Endodermal cell (in vitro differentiated cells): ENCODE measurements at regions not wholly inside any gene's neighbourhood (a gene's known extent, or its start where the extent isn't known, plus 50 kb on each side); places are given as distances from the start of the nearest gene placed in this dataset.

Experiments
- DNase-seq: peaks from one replicate; pipeline ENCODE4 v3.0.0-alpha.2; 2017
- H3K27ac ChIP-seq: 2 replicates; pipeline ENCODE4 v1.5.1; 2013; ENCODE audit warnings: mild to moderate bottlenecking, low read depth, low read length, moderate library complexity
- H3K27me3 ChIP-seq: 2 replicates; pipeline ENCODE4 v1.6.1; 2013; ENCODE audit warnings: mild to moderate bottlenecking, low read length, moderate library complexity; ENCODE audit not compliant: insufficient read depth, control insufficient read depth, poor library complexity, severe bottlenecking
- H3K36me3 ChIP-seq: 2 replicates; pipeline ENCODE4 v1.7.0; 2013; ENCODE audit warnings: mild to moderate bottlenecking, low read length, moderate library complexity; ENCODE audit not compliant: control insufficient read depth, insufficient read depth
- H3K4me1 ChIP-seq: one replicate; pipeline ENCODE4 v1.7.0; 2013; ENCODE audit warnings: low read length; ENCODE audit not compliant: control insufficient read depth, insufficient read depth
- H3K4me3 ChIP-seq: 2 replicates; pipeline ENCODE4 v1.5.1; 2013; ENCODE audit warnings: mild to moderate bottlenecking, low read length, moderate library complexity
- H3K9ac ChIP-seq: 2 replicates; pipeline ENCODE4 v1.6.1; 2013; ENCODE audit warnings: mild to moderate bottlenecking, low read length, moderate library complexity; ENCODE audit not compliant: poor library complexity, severe bottlenecking; ENCODE audit errors: extremely low read depth
- H3K9me3 ChIP-seq: 2 replicates; pipeline ENCODE4 v1.6.1; 2013; ENCODE audit warnings: mild to moderate bottlenecking, low read length, moderate library complexity; ENCODE audit not compliant: control insufficient read depth
- H3K27ac Mint-ChIP-seq: 2 replicates; pipeline ENCODE4 v1.8.0; 2020; ENCODE audit warnings: mixed read lengths
- H3K27me3 Mint-ChIP-seq: 2 replicates; pipeline ENCODE4 v1.8.0; 2021; ENCODE audit warnings: mild to moderate bottlenecking, mixed read lengths; ENCODE audit not compliant: insufficient read depth
- H3K36me3 Mint-ChIP-seq: 2 replicates; pipeline ENCODE4 v1.8.0; 2020; ENCODE audit warnings: low read depth, mixed read lengths
- H3K4me1 Mint-ChIP-seq: 2 replicates; pipeline ENCODE4 v1.8.0; 2020; ENCODE audit warnings: mixed read lengths
- H3K4me3 Mint-ChIP-seq: 2 replicates; pipeline ENCODE4 v1.8.0; 2020; ENCODE audit warnings: mild to moderate bottlenecking, moderate library complexity, mixed read lengths
- H3K9me3 Mint-ChIP-seq: 2 replicates; pipeline ENCODE4 v1.8.0; 2020; ENCODE audit warnings: mild to moderate bottlenecking, mixed read lengths
- CTCF ChIP-seq: fragments of 200-600 bp; sonication (generic); conservative IDR thresholded peaks from 2 replicates; pipeline ENCODE4 v1.5.0; 2021; ENCODE audit warnings: antibody characterized with exemption, mild to moderate bottlenecking
- WGBS, 2 experiments: methylation state at CpG; one replicate each; pipeline versions ENCODE4 v1.1.5 to v1.1.7; 2013; ENCODE audit warnings: missing lambda C conversion rate in 2 of 2, mixed read lengths in 1 of 2; ENCODE audit not compliant: insufficient coverage in 1 of 2, insufficient read length in 1 of 2; 5-methylcytosine and 5-hydroxymethylcytosine counted together

DNA sequence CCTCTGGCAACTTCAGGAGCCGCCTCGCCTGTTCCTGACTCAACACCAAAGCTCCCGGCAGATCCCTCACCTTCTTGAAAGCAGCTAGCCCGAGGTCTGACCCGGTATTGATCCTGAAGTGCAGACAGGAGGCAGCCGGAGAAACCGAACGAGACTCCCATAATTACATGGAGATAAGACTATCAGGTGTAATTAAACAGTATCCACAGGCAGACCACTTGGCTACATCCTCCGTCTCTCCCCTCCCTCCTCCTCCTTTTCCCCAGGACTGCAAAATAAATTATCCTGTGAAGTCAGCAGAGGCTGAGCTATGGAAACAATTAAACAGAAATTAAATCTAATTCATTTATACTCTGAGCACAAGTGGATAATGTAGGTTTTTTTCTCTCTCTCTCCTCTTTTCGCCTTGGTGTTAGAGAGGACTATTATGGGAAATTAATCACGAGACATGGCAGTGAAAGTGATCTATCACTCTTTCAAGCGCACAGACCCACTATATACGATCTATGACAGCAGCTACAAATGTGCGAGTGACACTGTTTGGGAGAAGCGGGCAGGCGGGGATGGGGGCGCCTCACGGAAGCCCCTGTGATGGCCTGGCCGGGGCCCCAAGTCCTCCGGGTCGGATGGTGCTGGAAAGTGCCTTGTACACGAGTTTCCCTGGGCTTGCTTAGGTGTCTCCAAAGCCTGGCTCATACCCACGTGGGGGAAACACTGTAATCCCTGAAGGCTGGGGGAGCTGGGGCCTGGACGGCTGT, 92.8 kb downstream of the RBFOX3 start:
- Histone ChIP-seq H3K36me3 (no peaks in the 10 kb centered on the region), H3K27ac (peak overlapping the region; percentile 55), H3K27me3 (no peaks in the 10 kb centered on the region), H3K9me3 (no peaks in the 10 kb centered on the region), H3K4me3 (no peak overlapping the region), H3K4me1 (no peaks in the 10 kb centered on the region), H3K9ac (no peak overlapping the region)
- 91% methylated on average over 14 to 23 of the region's 24 CpGs for WGBS, 2 experiments
- H3K27ac Mint-ChIP-seq: no peak overlapping the region
- H3K36me3 Mint-ChIP-seq: no peaks in the 10 kb centered on the region
- H3K27me3 Mint-ChIP-seq: no peaks in the 10 kb centered on the region
- no peak for TF ChIP-seq CTCF
- no peaks in the 10 kb centered on the region for H3K9me3 Mint-ChIP-seq
- H3K4me3 Mint-ChIP-seq: no peak overlapping the region
- H3K4me1 Mint-ChIP-seq: no peaks in the 10 kb centered on the region
- DNase-seq: no peak

DNA sequence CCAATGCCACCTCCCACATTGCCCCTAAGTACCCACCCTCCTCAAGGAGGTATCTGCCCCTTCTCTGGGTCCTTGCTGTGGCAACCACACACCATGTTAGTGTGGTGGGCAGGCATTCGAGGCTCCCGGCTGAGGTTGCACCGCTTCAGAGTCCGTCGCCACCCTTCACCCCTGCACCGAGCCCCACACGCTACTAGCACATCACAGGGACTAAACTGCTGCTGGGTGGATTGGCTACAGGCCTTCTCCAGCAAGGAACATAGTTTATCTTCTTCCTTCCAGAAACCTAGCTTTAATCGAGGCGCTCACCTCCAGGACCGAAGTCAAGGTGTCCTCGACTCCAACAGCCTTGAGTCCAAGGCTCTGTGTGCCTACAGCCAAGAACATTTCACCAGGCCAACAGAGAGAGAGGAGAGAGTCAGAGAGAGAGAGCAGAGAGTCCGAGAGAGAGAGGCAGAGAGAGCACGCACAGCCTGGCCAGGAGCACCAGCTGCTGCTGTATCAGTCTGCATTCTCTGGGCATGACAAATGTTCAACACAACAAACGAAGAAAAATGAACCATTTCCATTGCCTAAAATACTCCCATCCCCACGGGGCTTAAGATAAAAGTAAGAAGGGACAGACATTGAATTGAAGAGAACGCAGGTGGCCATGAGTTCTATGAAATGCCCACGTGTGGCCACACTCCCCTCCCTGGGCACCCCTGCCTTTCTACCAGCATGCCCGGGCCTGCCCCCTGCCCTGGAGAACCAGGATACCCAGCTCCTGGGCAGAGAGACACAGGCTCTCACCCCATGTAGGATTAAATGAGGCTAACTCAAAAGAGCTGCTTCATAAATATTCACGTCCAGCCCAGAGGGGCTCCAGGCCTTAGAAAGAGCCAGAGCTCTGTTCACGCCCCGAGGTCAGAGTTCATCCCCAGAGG, 94.9 kb downstream of the RBFOX3 start:
- Mint-ChIP-seq H3K4me3 (no peak overlapping the region), H3K27ac (no peak overlapping the region), H3K27me3 (no peaks in the 10 kb centered on the region), H3K36me3 (no peaks in the 10 kb centered on the region), H3K4me1 (no peaks in the 10 kb centered on the region), H3K9me3 (peaks cover 5% of the 10 kb centered on the region)
- Histone ChIP-seq H3K4me3 (no peak overlapping the region), H3K9ac (no peak overlapping the region), H3K27ac (peak overlapping the region; percentile 32), H3K9me3 (no peaks in the 10 kb centered on the region), H3K27me3 (no peaks in the 10 kb centered on the region), H3K36me3 (no peaks in the 10 kb centered on the region), H3K4me1 (no peaks in the 10 kb centered on the region)
- no peak for TF ChIP-seq CTCF
- WGBS, 2 experiments: 88 to 89% methylated on average over 16 to 21 of the region's 21 CpGs
- no peak for DNase-seq

DNA sequence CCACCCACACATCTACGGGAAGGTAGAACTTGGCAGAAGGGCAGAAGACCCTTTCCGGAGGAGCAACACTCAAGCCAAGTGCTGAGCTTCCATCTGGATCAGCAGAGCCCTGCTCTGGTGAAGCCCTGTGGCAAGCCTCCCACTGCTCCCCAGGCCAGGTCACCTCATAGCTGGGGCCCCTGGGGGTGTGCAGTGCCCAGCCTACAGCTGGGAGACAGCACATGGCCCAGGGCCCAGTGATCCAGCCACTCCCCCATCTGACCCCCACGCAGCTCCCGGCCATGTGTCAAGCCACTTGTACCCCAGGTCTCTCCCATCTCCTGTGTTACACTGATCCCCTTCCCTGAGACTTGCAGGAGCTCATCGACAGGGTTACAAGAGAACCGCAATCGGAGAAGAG, 95.7 kb downstream of the RBFOX3 start:
- Mint-ChIP-seq H3K4me1 (no peaks in the 10 kb centered on the region), H3K27ac (no peak overlapping the region), H3K9me3 (peaks cover 6% of the 10 kb centered on the region), H3K27me3 (no peaks in the 10 kb centered on the region), H3K4me3 (no peak overlapping the region), H3K36me3 (no peaks in the 10 kb centered on the region)
- no peak overlapping the region for H3K27ac ChIP-seq
- H3K36me3 ChIP-seq: no peaks in the 10 kb centered on the region
- DNase-seq: no peak
- no peaks in the 10 kb centered on the region for H3K9me3 ChIP-seq
- H3K27me3 ChIP-seq: no peaks in the 10 kb centered on the region
- H3K9ac ChIP-seq: no peak overlapping the region
- H3K4me1 ChIP-seq: no peaks in the 10 kb centered on the region
- no peak overlapping the region for H3K4me3 ChIP-seq
- WGBS, 2 experiments: 93 to 94% methylated on average over 5 to 7 of the region's 7 CpGs
- no peak for TF ChIP-seq CTCF
